Adrenal gland (tissue), 9 donors: ENCODE measurements at regions not wholly inside any gene's neighbourhood (a gene's known extent, or its start where the extent isn't known, plus 50 kb on each side); places are given as distances from the start of the nearest gene placed in this dataset.
A peak's percentile ranks its signal among the peaks of the same experiment; 100 is the strongest.

Source experiments
- DNase-seq, 7 donors: peaks; one replicate each; pipeline ENCODE4 v3.0.0-alpha.2; 2019 to 2020
- H3K27ac ChIP-seq, 5 donors: fragments of 200-600 bp; sonication (generic) in 4 of 5; 1 replicate in 3 of 5; 2 replicates in 2 of 5; pipeline versions ENCODE4 v1.5.1 to v1.8.0; 2016 to 2020; ENCODE audit warnings: mild to moderate bottlenecking in 1 of 5
- H3K27me3 ChIP-seq: fragments of 200-600 bp; 2 replicates; pipeline ENCODE4 v1.8.0; 2021
- H3K36me3 ChIP-seq, 2 donors: fragments of 200-600 bp; replicated peaks in 1 of 2; 1 replicate in 1 of 2; 2 replicates in 1 of 2; pipeline versions ENCODE4 v1.5.1 to v1.8.0; 2018 to 2022
- H3K4me1 ChIP-seq, 2 donors: fragments of 200-600 bp; replicated peaks in 1 of 2; 1 replicate in 1 of 2; 2 replicates in 1 of 2; pipeline versions ENCODE4 v1.5.1 to v1.8.0; 2018 to 2021
- H3K4me3 ChIP-seq, 4 donors: fragments of 200-600 bp; sonication (generic) in 3 of 4; one replicate each; pipeline ENCODE4 v1.5.1; 2016 to 2018
- H3K9me3 ChIP-seq, 3 donors: fragments of 200-600 bp; sonication (generic) in 1 of 3; replicated peaks in 1 of 3; 1 replicate in 2 of 3; 2 replicates in 1 of 3; pipeline versions ENCODE4 v1.5.1 to v1.8.0; 2016 to 2021
- CTCF ChIP-seq, 6 experiments: fragments of 450-650 bp in 4 of 6; fragments of 200-600 bp in 2 of 6; sonication (generic) in 1 of 6; IDR thresholded peaks; 1 replicate in 5 of 6; 2 replicates in 1 of 6; pipeline versions ENCODE4 v1.5.1 to v1.8.0; 2016 to 2021; ENCODE audit warnings: antibody characterized with exemption in 6 of 6, mild to moderate bottlenecking in 2 of 6, moderate library complexity in 1 of 6
- POLR2A ChIP-seq, 2 donors: fragments of 450-650 bp; IDR thresholded peaks; one replicate each; pipeline ENCODE4 v1.6.1; 2017; ENCODE audit warnings: antibody characterized with exemption in 2 of 2, mild to moderate bottlenecking in 2 of 2, moderate library complexity in 1 of 2
- WGBS, 4 donors: extraction: QIAGEN DNeasy Blood & Tissue Kit in 2 of 4; methylation state at CpG; one replicate each; pipeline versions ENCODE4 v1.1.5 to v1.1.7; 2013 to 2017; 5-methylcytosine and 5-hydroxymethylcytosine counted together
- intact Hi-C, 2 donors: fragments of 100-400 bp; cut with DNase I; formaldehyde crosslinking; loops; one replicate each; pipeline versions ENCODE4 v1.14.1 to v1.15.0; 2022 to 2023
- donor health status: healthy with polysubstance abuse.
- donor health status: Bipolar disorder and iron deficiency.
- donor health status: DM: yes; HTN: yes; CAD: no.
- donor health status: DM: no; HTN: no; CAD: no.
- donor health status: DM: no; HTN: no; CAD: no.

GRCh38 chr1:8107897-8108296, 81.8 kb upstream of the ERRFI1 start:
- Histone ChIP-seq H3K36me3 (no peaks in the 10 kb centered on the region), H3K9me3 (no peaks in the 10 kb centered on the region), H3K27ac (no peak overlapping the region), H3K27me3 (no peaks in the 10 kb centered on the region), H3K4me1 (peaks cover 0 to 7% of the 10 kb centered on the region in 2 donors), H3K4me3 (no peak overlapping the region)
- 89 to 96% (median 93%) methylated on average over 4 of the region's 4 CpGs for WGBS, 4 donors
- DNase-seq, result no peak
- intact Hi-C loops, result no loop called here
- no peak for TF ChIP-seq POLR2A (IDR thresholded peaks at IDR 0.05)
- no peak for TF ChIP-seq CTCF (IDR thresholded peaks at IDR 0.05)

GRCh38 chr1:8104278-8105236, 78.4 kb upstream of the ERRFI1 start:
- Histone ChIP-seq H3K27me3 (no peaks in the 10 kb centered on the region), H3K27ac (no peak overlapping the region), H3K36me3 (no peaks in the 10 kb centered on the region), H3K4me1 (peaks cover 0 to 7% of the 10 kb centered on the region in 2 donors), H3K4me3 (no peak overlapping the region), H3K9me3 (no peaks in the 10 kb centered on the region)
- TF ChIP-seq POLR2A (IDR thresholded peaks at IDR 0.05) (no peak), CTCF (IDR thresholded peaks at IDR 0.05) (no peak)
- 81 to 84% (median 83%) methylated on average over 16 of the region's 16 CpGs for WGBS, 4 donors
- intact Hi-C loops, result no loop called here
- no peak for DNase-seq

- intact Hi-C loops, result no loop called here
- Histone ChIP-seq H3K9me3 (no peaks in the 10 kb centered on the region), H3K27ac (peak overlapping the region in 4 of 5 donors; percentile 69 to 80 (median 78)), H3K27me3 (no peaks in the 10 kb centered on the region), H3K4me1 (peaks cover 20 to 35% of the 10 kb centered on the region in 2 donors), H3K36me3 (no peaks in the 10 kb centered on the region), H3K4me3 (no peak overlapping the region)
- no peak for TF ChIP-seq POLR2A (IDR thresholded peaks at IDR 0.05)
- no peak for TF ChIP-seq CTCF (IDR thresholded peaks at IDR 0.05)
- no peak for DNase-seq
- 69 to 79% (median 72%) methylated on average over 5 of the region's 5 CpGs for WGBS, 4 donors
Observed at GRCh38 chr1:8097908-8098307, 71.8 kb upstream of the ERRFI1 start.

- Histone ChIP-seq H3K36me3 (no peaks in the 10 kb centered on the region), H3K27me3 (no peaks in the 10 kb centered on the region), H3K4me1 (peaks cover 20 to 35% of the 10 kb centered on the region in 2 donors), H3K4me3 (no peak overlapping the region), H3K9me3 (no peaks in the 10 kb centered on the region), H3K27ac (peak overlapping the region; percentile 49 to 80 (median 77))
- DNase-seq, result peak in 1 of 7 donors; percentile 32
- intact Hi-C loops, result no loop called here
- peak in 1 of 6 experiments; percentile 6 for TF ChIP-seq CTCF (IDR thresholded peaks at IDR 0.05)
- TF ChIP-seq POLR2A (IDR thresholded peaks at IDR 0.05), result peak in 1 of 2 donors; percentile 22
- 26 to 39% (median 36%) methylated on average over 6 of the region's 6 CpGs for WGBS, 4 donors
Observed at GRCh38 chr1:8097077-8097799, 71.1 kb upstream of the ERRFI1 start.
